ENCODE measurements at regions not wholly inside any gene's neighbourhood (a gene's known extent, or its start where the extent isn't known, plus 50 kb on each side); places are given as distances from the start of the nearest gene placed in this dataset.

DNA sequence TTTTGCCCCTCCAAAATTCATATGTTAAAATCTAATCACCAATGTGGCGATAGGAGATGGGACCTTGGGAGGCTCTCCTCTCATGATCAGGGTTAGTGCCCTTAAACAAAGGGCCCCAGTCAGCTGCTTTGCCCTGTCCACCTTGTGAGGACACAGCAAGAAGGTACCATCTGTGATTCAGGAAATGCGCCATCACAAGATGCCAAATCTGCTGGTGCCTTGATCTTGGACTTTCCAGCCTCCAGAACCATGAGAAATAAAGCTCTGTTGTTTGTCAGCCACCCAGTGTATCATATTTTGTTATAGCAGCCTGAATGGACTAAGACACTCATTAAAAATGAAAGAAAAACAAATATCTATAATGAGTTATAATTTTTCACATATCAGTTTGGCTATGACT is 63.0 kb upstream of the NKD1 start:
- TF ChIP-seq, protein P1, sequence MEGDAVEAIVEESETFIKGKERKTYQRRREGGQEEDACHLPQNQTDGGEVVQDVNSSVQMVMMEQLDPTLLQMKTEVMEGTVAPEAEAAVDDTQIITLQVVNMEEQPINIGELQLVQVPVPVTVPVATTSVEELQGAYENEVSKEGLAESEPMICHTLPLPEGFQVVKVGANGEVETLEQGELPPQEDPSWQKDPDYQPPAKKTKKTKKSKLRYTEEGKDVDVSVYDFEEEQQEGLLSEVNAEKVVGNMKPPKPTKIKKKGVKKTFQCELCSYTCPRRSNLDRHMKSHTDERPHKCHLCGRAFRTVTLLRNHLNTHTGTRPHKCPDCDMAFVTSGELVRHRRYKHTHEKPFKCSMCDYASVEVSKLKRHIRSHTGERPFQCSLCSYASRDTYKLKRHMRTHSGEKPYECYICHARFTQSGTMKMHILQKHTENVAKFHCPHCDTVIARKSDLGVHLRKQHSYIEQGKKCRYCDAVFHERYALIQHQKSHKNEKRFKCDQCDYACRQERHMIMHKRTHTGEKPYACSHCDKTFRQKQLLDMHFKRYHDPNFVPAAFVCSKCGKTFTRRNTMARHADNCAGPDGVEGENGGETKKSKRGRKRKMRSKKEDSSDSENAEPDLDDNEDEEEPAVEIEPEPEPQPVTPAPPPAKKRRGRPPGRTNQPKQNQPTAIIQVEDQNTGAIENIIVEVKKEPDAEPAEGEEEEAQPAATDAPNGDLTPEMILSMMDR (conservative IDR thresholded peaks at IDR 0.05; ENCODE audit: low read length) = no peak
- no peak for TF ChIP-seq EZH2phosphoT487 (IDR thresholded peaks at IDR 0.05; ENCODE audit: borderline replicate concordance)
